KMS-11 (cell line): ENCODE measurements at regions not wholly inside any gene's neighbourhood (a gene's known extent, or its start where the extent isn't known, plus 50 kb on each side); places are given as distances from the start of the nearest gene placed in this dataset.

Experiments used
- H2AFZ ChIP-seq: fragments of 200-600 bp; sonication (generic); 2 replicates; pipeline ENCODE4 v1.6.1; 2016; ENCODE audit warnings: antibody characterized with exemption, mixed run types, low read depth
- H3K27ac ChIP-seq: fragments of 200-600 bp; sonication (generic); 2 replicates; pipeline ENCODE4 v1.6.1; 2016; ENCODE audit warnings: mild to moderate bottlenecking, mixed run types
- H3K27me3 ChIP-seq: fragments of 200-600 bp; sonication (generic); 2 replicates; pipeline ENCODE4 v1.6.1; 2017; ENCODE audit warnings: mild to moderate bottlenecking, low read depth, mixed run types, moderate library complexity; ENCODE audit not compliant: insufficient read depth
- H3K36me3 ChIP-seq: fragments of 200-600 bp; sonication (generic); 2 replicates; pipeline ENCODE4 v1.6.1; 2017; ENCODE audit warnings: mild to moderate bottlenecking, mixed run types; ENCODE audit not compliant: insufficient read depth
- H3K4me1 ChIP-seq: fragments of 200-600 bp; sonication (generic); 2 replicates; pipeline ENCODE4 v1.6.1; 2016; ENCODE audit warnings: mild to moderate bottlenecking, low read depth, mixed run types; ENCODE audit not compliant: poor library complexity, severe bottlenecking
- H3K4me2 ChIP-seq: fragments of 200-600 bp; sonication (generic); 2 replicates; pipeline ENCODE4 v1.7.0; 2016; ENCODE audit warnings: mild to moderate bottlenecking, mixed run types
- H3K4me3 ChIP-seq: fragments of 200-600 bp; sonication (generic); IDR thresholded peaks from 2 replicates; pipeline ENCODE4 v1.6.1; 2017; ENCODE audit warnings: low read depth, low read length, mixed read lengths; ENCODE audit not compliant: insufficient read depth
- H3K79me2 ChIP-seq: fragments of 200-600 bp; sonication (generic); 2 replicates; pipeline ENCODE4 v1.6.1; 2016; ENCODE audit warnings: low read depth, mixed run types; ENCODE audit not compliant: insufficient read depth
- H3K9ac ChIP-seq: fragments of 200-600 bp; sonication (generic); 2 replicates; pipeline ENCODE4 v1.6.1; 2016; ENCODE audit warnings: mild to moderate bottlenecking, mixed run types
- H4K20me1 ChIP-seq: fragments of 200-600 bp; sonication (generic); 2 replicates; pipeline ENCODE4 v1.6.1; 2016; ENCODE audit warnings: mild to moderate bottlenecking, mixed run types; ENCODE audit not compliant: insufficient read depth
- TF ChIP-seq, protein P1 (sequence below): fragments of 200-600 bp; sonication (generic); conservative IDR thresholded peaks from 2 replicates; pipeline ENCODE4 v1.6.1; 2017; ENCODE audit warnings: low read depth, mild to moderate bottlenecking, antibody characterized with exemption, low read length, moderate library complexity, mixed read lengths

DNA sequence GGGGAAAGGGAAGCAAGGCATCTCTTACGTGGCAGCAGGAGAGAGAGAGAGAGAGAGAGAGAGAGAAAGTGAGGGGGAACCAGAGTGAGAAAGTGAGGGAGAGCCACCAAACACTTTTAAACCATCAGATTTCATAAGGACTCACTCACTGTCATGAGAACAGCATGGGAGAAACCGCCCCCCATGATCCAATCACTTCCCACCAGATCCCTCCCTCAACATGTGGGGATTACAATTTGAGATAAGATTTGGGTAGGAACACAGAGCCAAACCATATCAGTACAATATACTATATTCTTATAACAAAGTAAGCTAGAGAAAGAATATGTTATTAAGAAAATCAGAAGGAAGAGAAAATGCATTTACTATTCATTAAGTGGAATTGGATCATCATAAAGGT is 53.7 kb upstream of the PLXNC1 start:
- H3K79me2 ChIP-seq: no peaks in the 10 kb centered on the region
- no peaks in the 10 kb centered on the region for H3K36me3 ChIP-seq
- H4K20me1 ChIP-seq: no peaks in the 10 kb centered on the region
- no peak overlapping the region for H3K4me2 ChIP-seq
- no peak overlapping the region for H3K4me3 ChIP-seq
- TF ChIP-seq, protein P1, sequence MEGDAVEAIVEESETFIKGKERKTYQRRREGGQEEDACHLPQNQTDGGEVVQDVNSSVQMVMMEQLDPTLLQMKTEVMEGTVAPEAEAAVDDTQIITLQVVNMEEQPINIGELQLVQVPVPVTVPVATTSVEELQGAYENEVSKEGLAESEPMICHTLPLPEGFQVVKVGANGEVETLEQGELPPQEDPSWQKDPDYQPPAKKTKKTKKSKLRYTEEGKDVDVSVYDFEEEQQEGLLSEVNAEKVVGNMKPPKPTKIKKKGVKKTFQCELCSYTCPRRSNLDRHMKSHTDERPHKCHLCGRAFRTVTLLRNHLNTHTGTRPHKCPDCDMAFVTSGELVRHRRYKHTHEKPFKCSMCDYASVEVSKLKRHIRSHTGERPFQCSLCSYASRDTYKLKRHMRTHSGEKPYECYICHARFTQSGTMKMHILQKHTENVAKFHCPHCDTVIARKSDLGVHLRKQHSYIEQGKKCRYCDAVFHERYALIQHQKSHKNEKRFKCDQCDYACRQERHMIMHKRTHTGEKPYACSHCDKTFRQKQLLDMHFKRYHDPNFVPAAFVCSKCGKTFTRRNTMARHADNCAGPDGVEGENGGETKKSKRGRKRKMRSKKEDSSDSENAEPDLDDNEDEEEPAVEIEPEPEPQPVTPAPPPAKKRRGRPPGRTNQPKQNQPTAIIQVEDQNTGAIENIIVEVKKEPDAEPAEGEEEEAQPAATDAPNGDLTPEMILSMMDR: no peak
- H2AFZ ChIP-seq: no peak overlapping the region
- H3K27ac ChIP-seq: no peak overlapping the region
- no peaks in the 10 kb centered on the region for H3K27me3 ChIP-seq
- no peak overlapping the region for H3K9ac ChIP-seq
- H3K4me1 ChIP-seq: no peaks in the 10 kb centered on the region

- Histone ChIP-seq H3K36me3 (no peaks in the 10 kb centered on the region), H3K9ac (no peak overlapping the region), H4K20me1 (no peaks in the 10 kb centered on the region), H3K4me2 (no peak overlapping the region), H3K4me1 (no peaks in the 10 kb centered on the region), H3K27ac (no peak overlapping the region), H3K79me2 (no peaks in the 10 kb centered on the region), H3K27me3 (no peaks in the 10 kb centered on the region), H3K4me3 (no peak overlapping the region), H2AFZ (no peak overlapping the region)
- TF ChIP-seq, protein P1: no peak
Measured at GRCh38 chr12:94095618-94096017, 52.8 kb upstream of the PLXNC1 start.

DNA sequence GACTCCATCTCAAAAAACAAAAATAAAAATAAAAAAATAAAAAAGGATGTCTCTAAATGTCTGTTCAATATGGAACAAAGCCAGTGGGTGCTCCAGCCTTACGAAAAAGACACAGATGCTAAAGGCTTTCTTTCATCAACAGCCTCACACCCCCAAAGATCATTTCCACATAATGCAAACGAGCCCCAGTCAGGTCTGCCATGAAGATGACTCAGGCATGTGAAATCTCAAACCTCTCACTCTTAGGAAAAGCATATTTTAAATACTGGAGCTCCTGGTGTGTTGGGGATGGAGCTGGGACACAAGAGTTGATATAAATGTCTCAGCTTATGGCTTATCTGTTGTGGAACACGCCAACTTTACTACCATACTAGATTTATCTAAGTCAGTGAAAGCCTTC is 49.9 kb upstream of the PLXNC1 start:
- H3K36me3 ChIP-seq: no peaks in the 10 kb centered on the region
- no peaks in the 10 kb centered on the region for H3K79me2 ChIP-seq
- no peaks in the 10 kb centered on the region for H3K27me3 ChIP-seq
- no peak overlapping the region for H3K27ac ChIP-seq
- H3K4me1 ChIP-seq: peaks cover 9% of the 10 kb centered on the region
- H3K9ac ChIP-seq: no peak overlapping the region
- no peak overlapping the region for H3K4me3 ChIP-seq
- no peak overlapping the region for H2AFZ ChIP-seq
- TF ChIP-seq, protein P1: no peak
- H4K20me1 ChIP-seq: no peaks in the 10 kb centered on the region
- no peak overlapping the region for H3K4me2 ChIP-seq
